HG02763 (cell line): ENCODE measurements at regions not wholly inside any gene's neighbourhood (a gene's known extent, or its start where the extent isn't known, plus 50 kb on each side); places are given as distances from the start of the nearest gene placed in this dataset.

Experiments used
- ATAC-seq: cut with Tn5 transposase; IDR thresholded peaks from one replicate; pipeline ENCODE4 v1.9.1; 2021; ENCODE audit warnings: mild to moderate bottlenecking, moderate library complexity; ENCODE audit not compliant: unreplicated experiment

- no peak for ATAC-seq
These were observed 120.9 kb upstream of the MLN start for GRCh38 chr6:33924681-33925080.

- no peak for ATAC-seq
These were observed 120.2 kb upstream of the MLN start for GRCh38 chr6:33923857-33924514.

GRCh38 chr6:33921745-33922144, 117.9 kb upstream of the MLN start:
- no peak for ATAC-seq

- ATAC-seq: no peak
These were observed 114.4 kb upstream of the MLN start for GRCh38 chr6:33918175-33918695.

GRCh38 chr6:33915134-33915533, 111.3 kb upstream of the MLN start:
- no peak for ATAC-seq

- no peak for ATAC-seq
These were observed 110.8 kb upstream of the MLN start for GRCh38 chr6:33914645-33915044.

- no peak for ATAC-seq
These were observed 108.4 kb upstream of the MLN start for GRCh38 chr6:33912195-33912594.

- no peak for ATAC-seq
These were observed 107.7 kb upstream of the MLN start for GRCh38 chr6:33911488-33911887.

GRCh38 chr6:33910594-33910993, 106.8 kb upstream of the MLN start:
- no peak for ATAC-seq

GRCh38 chr6:33909737-33910136, 105.9 kb upstream of the MLN start:
- no peak for ATAC-seq

- no peak for ATAC-seq
These were observed 104.2 kb upstream of the MLN start for GRCh38 chr6:33908025-33908424.

- no peak for ATAC-seq
These were observed 103.4 kb upstream of the MLN start for GRCh38 chr6:33907227-33907626.

- ATAC-seq: no peak
These were observed 102.6 kb upstream of the MLN start for GRCh38 chr6:33906439-33906838.

GRCh38 chr6:33905071-33905609, 101.3 kb upstream of the MLN start:
- peak; percentile 19 for ATAC-seq

- no peak for ATAC-seq
These were observed 100.9 kb upstream of the MLN start for GRCh38 chr6:33904747-33905065.

GRCh38 chr6:33904050-33904746, 100.4 kb upstream of the MLN start:
- ATAC-seq: peak; percentile 57

- ATAC-seq: no peak
These were observed 99.8 kb upstream of the MLN start for GRCh38 chr6:33903579-33903978.

- ATAC-seq: no peak
These were observed 98.7 kb upstream of the MLN start for GRCh38 chr6:33902457-33902853.

- no peak for ATAC-seq
These were observed 98.1 kb upstream of the MLN start for GRCh38 chr6:33901822-33902456.

GRCh38 chr6:33898771-33899170, 95.0 kb upstream of the MLN start:
- ATAC-seq: no peak

GRCh38 chr6:33897189-33897780, 93.5 kb upstream of the MLN start:
- no peak for ATAC-seq
